HepG2 (cell line): ENCODE measurements at regions not wholly inside any gene's neighbourhood (a gene's known extent, or its start where the extent isn't known, plus 50 kb on each side); places are given as distances from the start of the nearest gene placed in this dataset.

Experiments
- ATAC-seq: fragments of 200-7000 bp; cut with Tn5 transposase; 3 replicates; pipeline ENCODE4 v1.9.1; 2020; ENCODE audit warnings: mild to moderate bottlenecking, moderate library complexity
- BruUV-seq: library from RNA; stranded (reverse); fragments of 400-500 nt; replicated peaks from 2 replicates; lab custom pipeline; 2021; lab: Mats Ljungman, UMichigan
- CTCF ChIA-PET: fragments of 300-600 bp; formaldehyde crosslinking; extraction: SDS; loops from one replicate; lab custom pipeline; 2021; ENCODE audit warnings: low total read pairs, inconsistent platforms, low intra/inter-chr PET ratio; lab: Yijun Ruan, JAX
- POLR2A ChIA-PET: fragments of 350-600 bp; sonication (Branson Sonifier 250); formaldehyde crosslinking; loops from one replicate; lab custom pipeline; 2020; ENCODE audit warnings: antibody characterized with exemption, inconsistent platforms; lab: Yijun Ruan, JAX
- DNase-seq: peaks from one replicate; pipeline ENCODE4 v3.0.0-alpha.2; 2015; ENCODE audit warnings: low spot score
- FAIRE-seq: peaks from 3 replicates; lab custom pipeline; 2011; peaks lifted over from hg19 to GRCh38; lab: Jason Lieb, UNC
- H2AFZ ChIP-seq: one replicate; pipeline ENCODE4 v1.6.1; 2011; ENCODE audit warnings: low read length, inconsistent platforms
- H3K27ac ChIP-seq: fragments of 300-600 bp; 3 replicates; pipeline ENCODE4 v1.8.0; 2011; ENCODE audit warnings: mixed run types, mild to moderate bottlenecking, mixed read lengths, low read length, inconsistent platforms; ENCODE audit not compliant: insufficient read depth; ENCODE audit errors: extremely low read length
- H3K27me3 ChIP-seq, 2 experiments: fragments of 200-600 bp in 1 of 2; 2 replicates in 1 of 2; 3 replicates in 1 of 2; pipeline versions ENCODE4 v1.6.0 to v1.8.0; 2011; ENCODE audit warnings: low read length in 2 of 2, mild to moderate bottlenecking in 2 of 2, moderate library complexity in 2 of 2, inconsistent platforms in 1 of 2; ENCODE audit not compliant: insufficient read depth in 2 of 2, control insufficient read depth in 1 of 2
- H3K36me3 ChIP-seq, 2 experiments: fragments of 200-600 bp in 1 of 2; replicated peaks in 1 of 2; 2 replicates in 1 of 2; 3 replicates in 1 of 2; pipeline versions ENCODE4 v1.5.1 to v1.8.0; 2011; ENCODE audit warnings: low read length in 2 of 2, inconsistent platforms in 1 of 2; ENCODE audit not compliant: insufficient read depth in 2 of 2, control insufficient read depth in 1 of 2
- H3K4me1 ChIP-seq: 2 replicates; pipeline ENCODE4 v1.5.1; 2012; ENCODE audit warnings: low read length, inconsistent platforms; ENCODE audit not compliant: insufficient read depth
- H3K4me2 ChIP-seq: 2 replicates; pipeline ENCODE4 v1.6.0; 2011; ENCODE audit warnings: low read depth, low read length, inconsistent platforms
- H3K4me3 ChIP-seq, 3 experiments: fragments of 200-600 bp in 1 of 3; sonication (generic), shearing (Covaris generic) in 1 of 3; replicated peaks in 1 of 3; 2 replicates each; pipeline ENCODE4 v1.5.1; 2011 to 2016; ENCODE audit warnings: low read length in 3 of 3, inconsistent platforms in 2 of 3, low read depth in 2 of 3, mild to moderate bottlenecking in 2 of 3, control low read depth in 1 of 3, mixed read lengths in 1 of 3; ENCODE audit not compliant: insufficient read depth in 1 of 3
- H3K79me2 ChIP-seq: one replicate; pipeline ENCODE4 v1.6.1; 2011; ENCODE audit warnings: low read length, inconsistent platforms; ENCODE audit not compliant: insufficient read depth
- H3K9ac ChIP-seq: 2 replicates; pipeline ENCODE4 v1.6.0; 2011; ENCODE audit warnings: mild to moderate bottlenecking, low read depth, low read length, inconsistent platforms; ENCODE audit not compliant: insufficient read depth
- H3K9me3 ChIP-seq: 2 replicates; pipeline ENCODE4 v1.5.1; 2012; ENCODE audit warnings: mild to moderate bottlenecking, low read length
- H4K20me1 ChIP-seq: 2 replicates; pipeline ENCODE4 v1.6.0; 2011; ENCODE audit warnings: inconsistent platforms, mild to moderate bottlenecking, low read length, moderate library complexity; ENCODE audit not compliant: insufficient read depth
- DZIP1 ChIP-seq: sonication (generic); formaldehyde crosslinking; IDR thresholded peaks from 2 replicates; pipeline ENCODE4 v1.5.0; 2020; ENCODE audit warnings: mild to moderate bottlenecking, missing genetic modification reagents
- FUBP1 ChIP-seq: sonication (generic); formaldehyde crosslinking; IDR thresholded peaks from 2 replicates; pipeline ENCODE4 v1.5.1; 2020; ENCODE audit warnings: missing genetic modification reagents, mild to moderate bottlenecking, borderline replicate concordance
- GABPB1 ChIP-seq: IDR thresholded peaks from 2 replicates; pipeline ENCODE4 v1.6.1; 2016; ENCODE audit warnings: mild to moderate bottlenecking, missing genetic modification reagents, moderate library complexity, missing compliant biosample characterization
- ISX ChIP-seq: sonication (generic); formaldehyde crosslinking; conservative IDR thresholded peaks from 2 replicates; pipeline ENCODE4 v1.5.0; 2020; ENCODE audit warnings: missing genetic modification reagents
- KDM4B ChIP-seq: sonication (generic); formaldehyde crosslinking; IDR thresholded peaks from 2 replicates; pipeline ENCODE4 v1.4.0; 2020; ENCODE audit warnings: missing genetic modification reagents
- LRRFIP1 ChIP-seq: sonication (generic); formaldehyde crosslinking; conservative IDR thresholded peaks from 2 replicates; pipeline ENCODE4 v1.4.0; 2020; ENCODE audit warnings: missing genetic modification reagents
- NBN ChIP-seq: fragments of 450-650 bp; conservative IDR thresholded peaks from 2 replicates; pipeline ENCODE4 v1.6.1; 2017
- PHF20 ChIP-seq: sonication (generic); formaldehyde crosslinking; IDR thresholded peaks from 2 replicates; pipeline ENCODE4 v1.5.0; 2020; ENCODE audit warnings: mild to moderate bottlenecking, missing genetic modification reagents
- ZBTB39 ChIP-seq: sonication (generic); formaldehyde crosslinking; IDR thresholded peaks from 2 replicates; pipeline ENCODE4 v1.5.0; 2020; ENCODE audit warnings: missing genetic modification reagents
- ZFP41 ChIP-seq: sonication (generic); formaldehyde crosslinking; IDR thresholded peaks from 2 replicates; pipeline ENCODE4 v1.4.0; 2020; ENCODE audit warnings: mild to moderate bottlenecking, missing genetic modification reagents, borderline replicate concordance
- ZNF367 ChIP-seq: sonication (generic); formaldehyde crosslinking; IDR thresholded peaks from 2 replicates; pipeline ENCODE4 v1.4.0; 2020; ENCODE audit warnings: missing genetic modification reagents, borderline replicate concordance
- ZNF441 ChIP-seq: sonication (generic); formaldehyde crosslinking; IDR thresholded peaks from 2 replicates; pipeline ENCODE4 v1.7.0; 2021; ENCODE audit warnings: missing genetic modification reagents, borderline replicate concordance
- WGBS: methylation state at CpG from one replicate; pipeline ENCODE4 v1.1.6; 2017; ENCODE audit warnings: low lambda C conversion rate; 5-methylcytosine and 5-hydroxymethylcytosine counted together
- in situ Hi-C: cut with HindIII; loops from 2 replicates; pipeline ENCODE4 v1.10.0; 2017; ENCODE audit warnings: low pct_unique_long_range_greater_than_20kb; ENCODE audit not compliant: extremely low pct_ligation_motif_present
- intact Hi-C: fragments of 100-400 bp; cut with micrococcal nuclease; formaldehyde crosslinking; loops from one replicate; pipeline ENCODE4 v1.10.0; 2022; ENCODE audit not compliant: unreplicated experiment
- TF ChIP-seq, protein P1 (sequence below): sonication (generic); formaldehyde crosslinking; IDR thresholded peaks from 2 replicates; pipeline ENCODE4 v1.4.0; 2020; ENCODE audit warnings: missing genetic modification reagents

DNA sequence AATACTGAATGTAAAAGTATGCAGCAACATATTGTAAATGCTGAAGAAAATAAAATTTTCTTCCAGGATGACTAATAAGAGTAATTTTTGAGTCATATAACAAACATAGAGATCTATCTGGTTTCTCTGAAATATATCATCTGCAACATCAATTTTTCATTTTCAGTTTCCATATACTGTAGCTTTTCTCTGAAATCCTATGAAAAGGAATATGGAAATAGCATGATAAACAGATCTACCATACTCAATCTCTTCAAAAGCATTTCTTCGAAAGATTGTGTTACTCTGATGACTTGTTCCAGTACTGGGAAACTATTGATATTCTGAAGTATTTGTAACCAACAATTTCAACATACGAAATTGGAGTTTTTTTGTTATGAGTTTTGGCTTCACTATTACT is 1156.7 kb downstream of the FAM133A start:
- H3K79me2 ChIP-seq: no peaks in the 10 kb centered on the region
- H4K20me1 ChIP-seq: no peaks in the 10 kb centered on the region
- H3K27ac ChIP-seq: no peak overlapping the region
- H2AFZ ChIP-seq: no peak overlapping the region
- in situ Hi-C loops: no loop called here
- no peaks in the 10 kb centered on the region for H3K4me1 ChIP-seq
- H3K4me3 ChIP-seq: no peak overlapping the region
- ATAC-seq (no peak), DNase-seq (no peak), FAIRE-seq (no peak)
- WGBS: 3% methylated on average over 2 of the region's 2 CpGs
- no peaks in the 10 kb centered on the region for H3K27me3 ChIP-seq
- ChIA-PET CTCF (interaction anchor here (1.3 kb wide), 1 partner anchor 245 kb away, joined by 7 read pairs; no protein-coding TSS in a partner anchor), POLR2A (no interaction called here)
- no peaks in the 10 kb centered on the region for H3K36me3 ChIP-seq
- BruUV-seq: no TSS peak
- H3K9me3 ChIP-seq: no peaks in the 10 kb centered on the region
- intact Hi-C loops: no loop called here
- no peak overlapping the region for H3K4me2 ChIP-seq
- H3K9ac ChIP-seq: no peak overlapping the region
- no peak for TF ChIP-seq ZBTB39 (CRISPR knock-in tag)
- no peak for TF ChIP-seq LRRFIP1 (CRISPR knock-in tag)
- no peak for TF ChIP-seq KDM4B (CRISPR knock-in tag)
- no peak for TF ChIP-seq DZIP1 (CRISPR knock-in tag)
- no peak for TF ChIP-seq NBN
- no peak for TF ChIP-seq ZNF367 (CRISPR knock-in tag)
- no peak for TF ChIP-seq PHF20 (CRISPR knock-in tag)
- no peak for TF ChIP-seq FUBP1 (CRISPR knock-in tag)
- no peak for TF ChIP-seq ZNF441 (CRISPR knock-in tag)
- no peak for TF ChIP-seq ZFP41 (CRISPR knock-in tag)
- TF ChIP-seq GABPB1 (CRISPR knock-in tag): no peak
- TF ChIP-seq, protein P1, sequence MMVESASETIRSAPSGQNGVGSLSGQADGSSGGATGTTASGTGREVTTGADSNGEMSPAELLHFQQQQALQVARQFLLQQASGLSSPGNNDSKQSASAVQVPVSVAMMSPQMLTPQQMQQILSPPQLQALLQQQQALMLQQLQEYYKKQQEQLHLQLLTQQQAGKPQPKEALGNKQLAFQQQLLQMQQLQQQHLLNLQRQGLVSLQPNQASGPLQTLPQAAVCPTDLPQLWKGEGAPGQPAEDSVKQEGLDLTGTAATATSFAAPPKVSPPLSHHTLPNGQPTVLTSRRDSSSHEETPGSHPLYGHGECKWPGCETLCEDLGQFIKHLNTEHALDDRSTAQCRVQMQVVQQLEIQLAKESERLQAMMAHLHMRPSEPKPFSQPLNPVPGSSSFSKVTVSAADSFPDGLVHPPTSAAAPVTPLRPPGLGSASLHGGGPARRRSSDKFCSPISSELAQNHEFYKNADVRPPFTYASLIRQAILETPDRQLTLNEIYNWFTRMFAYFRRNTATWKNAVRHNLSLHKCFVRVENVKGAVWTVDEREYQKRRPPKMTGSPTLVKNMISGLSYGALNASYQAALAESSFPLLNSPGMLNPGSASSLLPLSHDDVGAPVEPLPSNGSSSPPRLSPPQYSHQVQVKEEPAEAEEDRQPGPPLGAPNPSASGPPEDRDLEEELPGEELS (CRISPR knock-in tag): no peak
- no peak for TF ChIP-seq ISX (CRISPR knock-in tag)
